ENCODE measurements at regions not wholly inside any gene's neighbourhood (a gene's known extent, or its start where the extent isn't known, plus 50 kb on each side); places are given as distances from the start of the nearest gene placed in this dataset.

- Histone ChIP-seq H3K9me3 (no peaks in the 10 kb centered on the region), H3K27ac (no peak overlapping the region), H3K4me1 (no peaks in the 10 kb centered on the region), H3K4me3 (no peak overlapping the region), H3K4me2 (no peak overlapping the region)
- no peak for ATAC-seq
- ChIA-PET POLR2A (no interaction called here), CTCF (no interaction called here)
- TF ChIP-seq BCL3 (IDR thresholded peaks at IDR 0.05): no peak
- TF ChIP-seq POLR2A (IDR thresholded peaks at IDR 0.05; ENCODE audit: low read length): no peak
- no peak for TF ChIP-seq ATOH8 (CRISPR knock-in tag; IDR thresholded peaks at IDR 0.05; ENCODE audit: low read depth)
- no peak for TF ChIP-seq HOXB13 (CRISPR knock-in tag; IDR thresholded peaks at IDR 0.05; ENCODE audit: low read depth)
- no peak for TF ChIP-seq ZC3H11A (IDR thresholded peaks at IDR 0.05)
- TF ChIP-seq SREBF2 (IDR thresholded peaks at IDR 0.05): no peak
- no peak for TF ChIP-seq PBX3 (IDR thresholded peaks at IDR 0.05)
- no peak for TF ChIP-seq CBX2 (IDR thresholded peaks at IDR 0.05; ENCODE audit: borderline replicate concordance, low read depth)
- TF ChIP-seq CHD2 (IDR thresholded peaks at IDR 0.05; ENCODE audit: low read length, partially characterized antibody): no peak
- no peak for TF ChIP-seq ZFP36 (IDR thresholded peaks at IDR 0.05; ENCODE audit: borderline replicate concordance, partially characterized antibody)
- TF ChIP-seq POLR2AphosphoS2 (conservative IDR thresholded peaks at IDR 0.05; ENCODE audit: low read length): no peak
- no peak for TF ChIP-seq EHMT2 (IDR thresholded peaks at IDR 0.05; ENCODE audit: low read depth)
- no peak for TF ChIP-seq ZNF302 (CRISPR knock-in tag; IDR thresholded peaks at IDR 0.05)
- no peak for TF ChIP-seq RFX5 (IDR thresholded peaks at IDR 0.05)
- no peak for TF ChIP-seq RAD21 (conservative IDR thresholded peaks at IDR 0.05 in 1 of 2, IDR thresholded peaks at IDR 0.05 in 1 of 2)
- no peak for FAIRE-seq
- DNase-seq (ENCODE audit: low read depth in 1 of 2, low spot score in 1 of 2): no peak
Observed at GRCh38 chr1:216794586-216794985, 71.4 kb upstream of the ESRRG start.

GRCh38 chr1:216793973-216794372 lies 70.7 kb upstream of the ESRRG start:
- 43% methylated on average over 4 of the region's 4 CpGs for WGBS (ENCODE audit: missing lambda C conversion rate)
- Histone ChIP-seq H3K9me3 (no peaks in the 10 kb centered on the region), H3K4me2 (no peak overlapping the region), H3K4me3 (no peak overlapping the region), H3K4me1 (no peaks in the 10 kb centered on the region), H3K27ac (no peak overlapping the region)
- ChIA-PET POLR2A (no interaction called here), CTCF (no interaction called here)
- no peak for FAIRE-seq
- TF ChIP-seq FOXS1 (CRISPR knock-in tag; IDR thresholded peaks at IDR 0.05) (no peak), CBX8 (IDR thresholded peaks at IDR 0.05) (no peak), BHLHE40 (IDR thresholded peaks at IDR 0.05; ENCODE audit: low read depth, low read length) (no peak), FOSB (CRISPR knock-in tag; IDR thresholded peaks at IDR 0.05) (no peak), ZC3H11A (IDR thresholded peaks at IDR 0.05) (no peak), NR3C1 (IDR thresholded peaks at IDR 0.05) (no peak), EHF (CRISPR knock-in tag; IDR thresholded peaks at IDR 0.05) (no peak), CBX2 (IDR thresholded peaks at IDR 0.05; ENCODE audit: borderline replicate concordance, low read depth) (no peak), JUN (IDR thresholded peaks at IDR 0.05) (no peak), EP300 (IDR thresholded peaks at IDR 0.05) (no peak), HEYL (CRISPR knock-in tag; IDR thresholded peaks at IDR 0.05) (no peak), GATA3 (IDR thresholded peaks at IDR 0.05; ENCODE audit: borderline replicate concordance) (no peak), E2F6 (IDR thresholded peaks at IDR 0.05; ENCODE audit: borderline replicate concordance, low read depth) (no peak), CHD2 (IDR thresholded peaks at IDR 0.05; ENCODE audit: low read length, partially characterized antibody) (no peak), HOXA7 (CRISPR knock-in tag; IDR thresholded peaks at IDR 0.05) (no peak), HMGXB4 (CRISPR knock-in tag; IDR thresholded peaks at IDR 0.05; ENCODE audit: borderline replicate concordance) (no peak), HOXB5 (CRISPR knock-in tag; IDR thresholded peaks at IDR 0.05) (no peak), RAD21 (conservative IDR thresholded peaks at IDR 0.05 in 1 of 2, IDR thresholded peaks at IDR 0.05 in 1 of 2) (no peak), POLR2AphosphoS2 (conservative IDR thresholded peaks at IDR 0.05; ENCODE audit: low read length) (no peak)
- no peak for DNase-seq (ENCODE audit: low read depth in 1 of 2, low spot score in 1 of 2)
- ATAC-seq: no peak

All from A549 (cell line).